GM23338 (cell line): ENCODE measurements at regions not wholly inside any gene's neighbourhood (a gene's known extent, or its start where the extent isn't known, plus 50 kb on each side); places are given as distances from the start of the nearest gene placed in this dataset.

Source experiments
- ATAC-seq: fragments of 200-7000 bp; cut with Tn5 transposase; 3 replicates; pipeline ENCODE4 v1.9.1; 2020
- DNase-seq: peaks from one replicate; pipeline ENCODE4 v3.0.0-alpha.2; 2015; ENCODE audit warnings: low spot score
- H2AFZ ChIP-seq: fragments of 200-600 bp; sonication (generic); 2 replicates; pipeline ENCODE4 v1.8.0; 2016; ENCODE audit warnings: antibody characterized with exemption, mild to moderate bottlenecking, moderate library complexity
- H3F3A ChIP-seq: fragments of 200-600 bp; sonication (generic); replicated peaks from 2 replicates; pipeline ENCODE4 v1.8.0; 2017; ENCODE audit warnings: antibody characterized with exemption, mixed run types, low read depth
- H3K27ac ChIP-seq: fragments of 200-600 bp; sonication (generic); 2 replicates; pipeline ENCODE4 v1.6.1; 2016; ENCODE audit warnings: low read depth
- H3K27me3 ChIP-seq: fragments of 200-600 bp; sonication (generic); 2 replicates; pipeline ENCODE4 v1.8.0; 2016; ENCODE audit warnings: mild to moderate bottlenecking, mixed run types, moderate library complexity; ENCODE audit not compliant: insufficient read depth
- H3K36me3 ChIP-seq: fragments of 200-600 bp; sonication (generic); 2 replicates; pipeline ENCODE4 v1.8.0; 2016; ENCODE audit warnings: mild to moderate bottlenecking; ENCODE audit not compliant: insufficient read depth
- H3K4me1 ChIP-seq: fragments of 200-600 bp; sonication (generic); 2 replicates; pipeline ENCODE4 v1.8.0; 2016; ENCODE audit warnings: mild to moderate bottlenecking, moderate library complexity; ENCODE audit not compliant: insufficient read depth
- H3K4me2 ChIP-seq: fragments of 200-600 bp; sonication (generic); 2 replicates; pipeline ENCODE4 v1.7.1; 2017; ENCODE audit warnings: mixed run types
- H3K4me3 ChIP-seq: fragments of 200-600 bp; sonication (generic); 2 replicates; pipeline ENCODE4 v1.6.1; 2016; ENCODE audit warnings: mixed run types
- H3K79me2 ChIP-seq: fragments of 200-600 bp; sonication (generic); replicated peaks from 2 replicates; pipeline ENCODE4 v1.8.0; 2017; ENCODE audit warnings: mild to moderate bottlenecking; ENCODE audit not compliant: insufficient read depth
- H3K9me2 ChIP-seq: fragments of 200-600 bp; sonication (generic); 2 replicates; pipeline ENCODE4 v1.8.0; 2017; ENCODE audit not compliant: insufficient read depth
- H4K20me1 ChIP-seq: fragments of 200-600 bp; sonication (generic); replicated peaks from 2 replicates; pipeline ENCODE4 v1.8.0; 2017; ENCODE audit warnings: mild to moderate bottlenecking; ENCODE audit not compliant: insufficient read depth
- H3K27ac Mint-ChIP-seq: 2 replicates; pipeline ENCODE4 v1.8.0; 2020; ENCODE audit warnings: inconsistent platforms, mild to moderate bottlenecking, moderate library complexity, mixed read lengths
- H3K27me3 Mint-ChIP-seq: 3 replicates; pipeline ENCODE4 v1.8.0; 2022; ENCODE audit warnings: low read depth, mild to moderate bottlenecking, moderate library complexity, mixed read lengths, inconsistent platforms; ENCODE audit not compliant: insufficient read depth, poor library complexity
- H3K36me3 Mint-ChIP-seq: 3 replicates; pipeline ENCODE4 v1.8.0; 2021; ENCODE audit warnings: low read depth, mild to moderate bottlenecking, inconsistent platforms, moderate library complexity, mixed read lengths
- H3K4me1 Mint-ChIP-seq: 3 replicates; pipeline ENCODE4 v1.8.0; 2020; ENCODE audit warnings: mild to moderate bottlenecking, inconsistent platforms, mixed read lengths
- H3K4me3 Mint-ChIP-seq: 3 replicates; pipeline ENCODE4 v1.8.0; 2021; ENCODE audit warnings: moderate library complexity, mild to moderate bottlenecking, inconsistent platforms, mixed read lengths
- H3K9me3 Mint-ChIP-seq: 3 replicates; pipeline ENCODE4 v1.8.0; 2020; ENCODE audit warnings: moderate library complexity, mild to moderate bottlenecking, inconsistent platforms, mixed read lengths
- CREB1 ChIP-seq: fragments of 250-450 bp; sonication (Bioruptor Pico); IDR thresholded peaks from 2 replicates; pipeline ENCODE4 v1.5.0; 2020; ENCODE audit warnings: low read depth, mild to moderate bottlenecking, moderate library complexity
- EZH2 ChIP-seq: fragments of 200-600 bp; sonication (generic); IDR thresholded peaks from one replicate; pipeline ENCODE4 v1.8.0; 2017; ENCODE audit warnings: antibody characterized with exemption, mild to moderate bottlenecking, low read depth; ENCODE audit not compliant: unreplicated experiment
- EZH2phosphoT487 ChIP-seq: fragments of 200-600 bp; sonication (generic); IDR thresholded peaks from one replicate; pipeline ENCODE4 v1.8.1; 2018; ENCODE audit warnings: antibody characterized with exemption; ENCODE audit not compliant: unreplicated experiment
- JUNB ChIP-seq: IDR thresholded peaks from one replicate; pipeline ENCODE4 v1.6.1; 2016; ENCODE audit warnings: antibody characterized with exemption; ENCODE audit not compliant: unreplicated experiment
- NANOG ChIP-seq: IDR thresholded peaks from 2 replicates; pipeline ENCODE4 v1.6.1; 2016; ENCODE audit warnings: antibody characterized with exemption, borderline replicate concordance
- STAT1 ChIP-seq: IDR thresholded peaks from one replicate; pipeline ENCODE4 v1.6.1; 2016; ENCODE audit warnings: antibody characterized with exemption; ENCODE audit not compliant: unreplicated experiment
- ZNF331 ChIP-seq: fragments of 250-450 bp; sonication (Bioruptor Pico); IDR thresholded peaks from 2 replicates; pipeline ENCODE4 v1.5.0; 2020; ENCODE audit warnings: low read depth, mild to moderate bottlenecking, moderate library complexity
- TF ChIP-seq, protein P1 (sequence below): IDR thresholded peaks from one replicate; pipeline ENCODE4 v1.6.1; 2018; ENCODE audit warnings: antibody characterized with exemption; ENCODE audit not compliant: unreplicated experiment
- TF ChIP-seq, protein P2 (sequence below), 2 experiments: fragments of 200-600 bp in 1 of 2; sonication (generic) in 1 of 2; conservative IDR thresholded peaks; 2 replicates each; pipeline versions ENCODE4 v1.5.1 to v1.6.1; 2016 to 2017; ENCODE audit warnings: antibody characterized with exemption in 2 of 2, low read depth in 2 of 2, mild to moderate bottlenecking in 2 of 2, moderate library complexity in 1 of 2
- TF ChIP-seq, protein P3 (sequence below): fragments of 250-450 bp; sonication (Bioruptor Pico); IDR thresholded peaks from 2 replicates; pipeline ENCODE4 v1.5.0; 2020; ENCODE audit warnings: mild to moderate bottlenecking, moderate library complexity
- TF ChIP-seq, protein P4 (sequence below): IDR thresholded peaks from 2 replicates; pipeline ENCODE4 v1.6.1; 2016; ENCODE audit warnings: antibody characterized with exemption

DNA sequence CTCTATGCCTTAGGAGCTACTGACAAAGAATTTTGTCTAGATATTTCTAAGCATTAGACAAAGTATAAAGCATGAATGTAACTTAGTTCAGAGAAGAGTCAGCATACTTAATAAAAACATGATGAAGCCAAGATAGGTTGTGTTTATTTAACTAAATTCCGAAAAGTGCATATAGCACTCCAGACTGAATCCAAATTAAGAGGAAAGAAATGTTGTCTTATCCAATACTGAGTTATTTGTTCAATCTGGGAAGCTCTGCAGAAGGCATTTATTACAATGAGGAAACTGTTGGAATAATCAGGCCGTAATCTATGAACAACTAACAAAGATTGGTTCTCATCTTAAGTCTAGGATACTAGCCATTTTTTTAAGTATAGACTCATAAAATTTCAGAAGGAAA is 100.2 kb downstream of the TNFSF18 start:
- Histone ChIP-seq H2AFZ (no peak overlapping the region), H3K79me2 (no peaks in the 10 kb centered on the region), H3K4me1 (peaks cover 2% of the 10 kb centered on the region; the same call in 1 of the 2 replicates), H4K20me1 (no peaks in the 10 kb centered on the region), H3K9me2 (0 out of 2 replicates have a peak, but pooled peaks cover 5% of the 10 kb centered on the region), H3K4me3 (no peak overlapping the region), H3K27ac (no peak overlapping the region), H3K27me3 (no peaks in the 10 kb centered on the region), H3K36me3 (no peaks in the 10 kb centered on the region), H3F3A (no peaks in the 10 kb centered on the region), H3K4me2 (no peak overlapping the region)
- H3K4me1 Mint-ChIP-seq: no peaks in the 10 kb centered on the region
- no peak overlapping the region for H3K27ac Mint-ChIP-seq
- DNase-seq: no peak
- no peaks in the 10 kb centered on the region for H3K27me3 Mint-ChIP-seq
- H3K36me3 Mint-ChIP-seq: no peaks in the 10 kb centered on the region
- ATAC-seq: no peak
- no peak overlapping the region for H3K4me3 Mint-ChIP-seq
- no peaks in the 10 kb centered on the region for H3K9me3 Mint-ChIP-seq
- TF ChIP-seq EZH2: no peak
- TF ChIP-seq, protein P1, sequence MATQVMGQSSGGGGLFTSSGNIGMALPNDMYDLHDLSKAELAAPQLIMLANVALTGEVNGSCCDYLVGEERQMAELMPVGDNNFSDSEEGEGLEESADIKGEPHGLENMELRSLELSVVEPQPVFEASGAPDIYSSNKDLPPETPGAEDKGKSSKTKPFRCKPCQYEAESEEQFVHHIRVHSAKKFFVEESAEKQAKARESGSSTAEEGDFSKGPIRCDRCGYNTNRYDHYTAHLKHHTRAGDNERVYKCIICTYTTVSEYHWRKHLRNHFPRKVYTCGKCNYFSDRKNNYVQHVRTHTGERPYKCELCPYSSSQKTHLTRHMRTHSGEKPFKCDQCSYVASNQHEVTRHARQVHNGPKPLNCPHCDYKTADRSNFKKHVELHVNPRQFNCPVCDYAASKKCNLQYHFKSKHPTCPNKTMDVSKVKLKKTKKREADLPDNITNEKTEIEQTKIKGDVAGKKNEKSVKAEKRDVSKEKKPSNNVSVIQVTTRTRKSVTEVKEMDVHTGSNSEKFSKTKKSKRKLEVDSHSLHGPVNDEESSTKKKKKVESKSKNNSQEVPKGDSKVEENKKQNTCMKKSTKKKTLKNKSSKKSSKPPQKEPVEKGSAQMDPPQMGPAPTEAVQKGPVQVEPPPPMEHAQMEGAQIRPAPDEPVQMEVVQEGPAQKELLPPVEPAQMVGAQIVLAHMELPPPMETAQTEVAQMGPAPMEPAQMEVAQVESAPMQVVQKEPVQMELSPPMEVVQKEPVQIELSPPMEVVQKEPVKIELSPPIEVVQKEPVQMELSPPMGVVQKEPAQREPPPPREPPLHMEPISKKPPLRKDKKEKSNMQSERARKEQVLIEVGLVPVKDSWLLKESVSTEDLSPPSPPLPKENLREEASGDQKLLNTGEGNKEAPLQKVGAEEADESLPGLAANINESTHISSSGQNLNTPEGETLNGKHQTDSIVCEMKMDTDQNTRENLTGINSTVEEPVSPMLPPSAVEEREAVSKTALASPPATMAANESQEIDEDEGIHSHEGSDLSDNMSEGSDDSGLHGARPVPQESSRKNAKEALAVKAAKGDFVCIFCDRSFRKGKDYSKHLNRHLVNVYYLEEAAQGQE: no peak
- no peak for TF ChIP-seq EZH2phosphoT487
- TF ChIP-seq, protein P2, sequence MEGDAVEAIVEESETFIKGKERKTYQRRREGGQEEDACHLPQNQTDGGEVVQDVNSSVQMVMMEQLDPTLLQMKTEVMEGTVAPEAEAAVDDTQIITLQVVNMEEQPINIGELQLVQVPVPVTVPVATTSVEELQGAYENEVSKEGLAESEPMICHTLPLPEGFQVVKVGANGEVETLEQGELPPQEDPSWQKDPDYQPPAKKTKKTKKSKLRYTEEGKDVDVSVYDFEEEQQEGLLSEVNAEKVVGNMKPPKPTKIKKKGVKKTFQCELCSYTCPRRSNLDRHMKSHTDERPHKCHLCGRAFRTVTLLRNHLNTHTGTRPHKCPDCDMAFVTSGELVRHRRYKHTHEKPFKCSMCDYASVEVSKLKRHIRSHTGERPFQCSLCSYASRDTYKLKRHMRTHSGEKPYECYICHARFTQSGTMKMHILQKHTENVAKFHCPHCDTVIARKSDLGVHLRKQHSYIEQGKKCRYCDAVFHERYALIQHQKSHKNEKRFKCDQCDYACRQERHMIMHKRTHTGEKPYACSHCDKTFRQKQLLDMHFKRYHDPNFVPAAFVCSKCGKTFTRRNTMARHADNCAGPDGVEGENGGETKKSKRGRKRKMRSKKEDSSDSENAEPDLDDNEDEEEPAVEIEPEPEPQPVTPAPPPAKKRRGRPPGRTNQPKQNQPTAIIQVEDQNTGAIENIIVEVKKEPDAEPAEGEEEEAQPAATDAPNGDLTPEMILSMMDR (conservative IDR thresholded peaks at IDR 0.05; ENCODE audit: low read depth in 2 of 2): no peak
- no peak for TF ChIP-seq STAT1
- no peak for TF ChIP-seq ZNF331
- TF ChIP-seq JUNB: no peak
- TF ChIP-seq, protein P3, sequence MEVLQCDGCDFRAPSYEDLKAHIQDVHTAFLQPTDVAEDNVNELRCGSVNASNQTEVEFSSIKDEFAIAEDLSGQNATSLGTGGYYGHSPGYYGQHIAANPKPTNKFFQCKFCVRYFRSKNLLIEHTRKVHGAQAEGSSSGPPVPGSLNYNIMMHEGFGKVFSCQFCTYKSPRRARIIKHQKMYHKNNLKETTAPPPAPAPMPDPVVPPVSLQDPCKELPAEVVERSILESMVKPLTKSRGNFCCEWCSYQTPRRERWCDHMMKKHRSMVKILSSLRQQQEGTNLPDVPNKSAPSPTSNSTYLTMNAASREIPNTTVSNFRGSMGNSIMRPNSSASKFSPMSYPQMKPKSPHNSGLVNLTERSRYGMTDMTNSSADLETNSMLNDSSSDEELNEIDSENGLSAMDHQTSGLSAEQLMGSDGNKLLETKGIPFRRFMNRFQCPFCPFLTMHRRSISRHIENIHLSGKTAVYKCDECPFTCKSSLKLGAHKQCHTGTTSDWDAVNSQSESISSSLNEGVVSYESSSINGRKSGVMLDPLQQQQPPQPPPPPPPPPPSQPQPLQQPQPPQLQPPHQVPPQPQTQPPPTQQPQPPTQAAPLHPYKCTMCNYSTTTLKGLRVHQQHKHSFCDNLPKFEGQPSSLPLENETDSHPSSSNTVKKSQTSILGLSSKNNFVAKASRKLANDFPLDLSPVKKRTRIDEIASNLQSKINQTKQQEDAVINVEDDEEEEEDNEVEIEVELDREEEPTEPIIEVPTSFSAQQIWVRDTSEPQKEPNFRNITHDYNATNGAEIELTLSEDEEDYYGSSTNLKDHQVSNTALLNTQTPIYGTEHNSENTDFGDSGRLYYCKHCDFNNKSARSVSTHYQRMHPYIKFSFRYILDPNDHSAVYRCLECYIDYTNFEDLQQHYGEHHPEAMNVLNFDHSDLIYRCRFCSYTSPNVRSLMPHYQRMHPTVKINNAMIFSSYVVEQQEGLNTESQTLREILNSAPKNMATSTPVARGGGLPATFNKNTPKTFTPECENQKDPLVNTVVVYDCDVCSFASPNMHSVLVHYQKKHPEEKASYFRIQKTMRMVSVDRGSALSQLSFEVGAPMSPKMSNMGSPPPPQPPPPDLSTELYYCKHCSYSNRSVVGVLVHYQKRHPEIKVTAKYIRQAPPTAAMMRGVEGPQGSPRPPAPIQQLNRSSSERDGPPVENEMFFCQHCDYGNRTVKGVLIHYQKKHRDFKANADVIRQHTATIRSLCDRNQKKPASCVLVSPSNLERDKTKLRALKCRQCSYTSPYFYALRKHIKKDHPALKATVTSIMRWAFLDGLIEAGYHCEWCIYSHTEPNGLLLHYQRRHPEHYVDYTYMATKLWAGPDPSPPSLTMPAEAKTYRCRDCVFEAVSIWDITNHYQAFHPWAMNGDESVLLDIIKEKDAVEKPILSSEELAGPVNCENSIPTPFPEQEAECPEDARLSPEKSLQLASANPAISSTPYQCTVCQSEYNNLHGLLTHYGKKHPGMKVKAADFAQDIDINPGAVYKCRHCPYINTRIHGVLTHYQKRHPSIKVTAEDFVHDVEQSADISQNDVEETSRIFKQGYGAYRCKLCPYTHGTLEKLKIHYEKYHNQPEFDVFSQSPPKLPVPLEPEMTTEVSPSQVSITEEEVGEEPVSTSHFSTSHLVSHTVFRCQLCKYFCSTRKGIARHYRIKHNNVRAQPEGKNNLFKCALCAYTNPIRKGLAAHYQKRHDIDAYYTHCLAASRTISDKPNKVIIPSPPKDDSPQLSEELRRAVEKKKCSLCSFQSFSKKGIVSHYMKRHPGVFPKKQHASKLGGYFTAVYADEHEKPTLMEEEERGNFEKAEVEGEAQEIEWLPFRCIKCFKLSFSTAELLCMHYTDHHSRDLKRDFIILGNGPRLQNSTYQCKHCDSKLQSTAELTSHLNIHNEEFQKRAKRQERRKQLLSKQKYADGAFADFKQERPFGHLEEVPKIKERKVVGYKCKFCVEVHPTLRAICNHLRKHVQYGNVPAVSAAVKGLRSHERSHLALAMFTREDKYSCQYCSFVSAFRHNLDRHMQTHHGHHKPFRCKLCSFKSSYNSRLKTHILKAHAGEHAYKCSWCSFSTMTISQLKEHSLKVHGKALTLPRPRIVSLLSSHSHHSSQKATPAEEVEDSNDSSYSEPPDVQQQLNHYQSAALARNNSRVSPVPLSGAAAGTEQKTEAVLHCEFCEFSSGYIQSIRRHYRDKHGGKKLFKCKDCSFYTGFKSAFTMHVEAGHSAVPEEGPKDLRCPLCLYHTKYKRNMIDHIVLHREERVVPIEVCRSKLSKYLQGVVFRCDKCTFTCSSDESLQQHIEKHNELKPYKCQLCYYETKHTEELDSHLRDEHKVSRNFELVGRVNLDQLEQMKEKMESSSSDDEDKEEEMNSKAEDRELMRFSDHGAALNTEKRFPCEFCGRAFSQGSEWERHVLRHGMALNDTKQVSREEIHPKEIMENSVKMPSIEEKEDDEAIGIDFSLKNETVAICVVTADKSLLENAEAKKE: no peak
- TF ChIP-seq CREB1: no peak
- TF ChIP-seq, protein P4, sequence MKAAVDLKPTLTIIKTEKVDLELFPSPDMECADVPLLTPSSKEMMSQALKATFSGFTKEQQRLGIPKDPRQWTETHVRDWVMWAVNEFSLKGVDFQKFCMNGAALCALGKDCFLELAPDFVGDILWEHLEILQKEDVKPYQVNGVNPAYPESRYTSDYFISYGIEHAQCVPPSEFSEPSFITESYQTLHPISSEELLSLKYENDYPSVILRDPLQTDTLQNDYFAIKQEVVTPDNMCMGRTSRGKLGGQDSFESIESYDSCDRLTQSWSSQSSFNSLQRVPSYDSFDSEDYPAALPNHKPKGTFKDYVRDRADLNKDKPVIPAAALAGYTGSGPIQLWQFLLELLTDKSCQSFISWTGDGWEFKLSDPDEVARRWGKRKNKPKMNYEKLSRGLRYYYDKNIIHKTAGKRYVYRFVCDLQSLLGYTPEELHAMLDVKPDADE: no peak
- TF ChIP-seq NANOG: no peak
